Common myeloid progenitor, CD34-positive (primary cell): ENCODE measurements at regions not wholly inside any gene's neighbourhood (a gene's known extent, or its start where the extent isn't known, plus 50 kb on each side); places are given as distances from the start of the nearest gene placed in this dataset.

Source experiments
- CTCF ChIA-PET: fragments of 350-600 bp; sonication (Branson Sonifier 250); formaldehyde crosslinking; loops from one replicate; lab custom pipeline; 2021; ENCODE audit warnings: antibody characterized with exemption; lab: Charles Lee
- POLR2A ChIA-PET: fragments of 350-600 bp; sonication (Branson Sonifier 250); formaldehyde crosslinking; loops from one replicate; lab custom pipeline; 2021; ENCODE audit warnings: antibody characterized with exemption; lab: Charles Lee
- DNase-seq, 3 donors: peaks; one replicate each; pipeline versions ENCODE4 v3.0.0 to v3.0.0-alpha.2; 2013
- H3K27ac ChIP-seq, 2 experiments: 1 replicate in 1 of 2; 2 replicates in 1 of 2; pipeline ENCODE4 v1.7.0; 2013; ENCODE audit warnings: inconsistent platforms in 2 of 2, low read length in 2 of 2, mild to moderate bottlenecking in 2 of 2, low read depth in 1 of 2, moderate library complexity in 1 of 2; ENCODE audit not compliant: severe bottlenecking in 2 of 2, insufficient read depth in 1 of 2, poor library complexity in 1 of 2
- H3K27me3 ChIP-seq, 5 experiments: replicated peaks in 2 of 5; 1 replicate in 3 of 5; 2 replicates in 2 of 5; pipeline versions ENCODE4 v1.6.1 to v1.7.0; 2013; ENCODE audit warnings: low read length in 4 of 5, mild to moderate bottlenecking in 2 of 5, moderate library complexity in 2 of 5, inconsistent platforms in 1 of 5; ENCODE audit not compliant: insufficient read depth in 5 of 5, control insufficient read depth in 4 of 5
- H3K36me3 ChIP-seq, 4 experiments: 1 replicate in 2 of 4; 2 replicates in 2 of 4; pipeline versions ENCODE4 v1.6.1 to v1.7.0; 2013; ENCODE audit warnings: low read length in 3 of 4, control low read depth in 1 of 4, mild to moderate bottlenecking in 1 of 4; ENCODE audit not compliant: control insufficient read depth in 4 of 4, insufficient read depth in 4 of 4
- H3K4me1 ChIP-seq, 4 experiments: 1 replicate in 3 of 4; 2 replicates in 1 of 4; pipeline versions ENCODE4 v1.6.1 to v1.7.1; 2013; ENCODE audit warnings: low read length in 3 of 4, mild to moderate bottlenecking in 3 of 4, control low read depth in 1 of 4, inconsistent platforms in 1 of 4, moderate library complexity in 1 of 4; ENCODE audit not compliant: control insufficient read depth in 4 of 4, insufficient read depth in 4 of 4; ENCODE audit errors: control extremely low read depth in 1 of 4
- H3K4me3 ChIP-seq, 7 experiments: 1 replicate in 4 of 7; 2 replicates in 3 of 7; pipeline versions ENCODE4 v1.5.1 to v1.7.0; 2013; ENCODE audit warnings: mild to moderate bottlenecking in 7 of 7, low read length in 6 of 7, moderate library complexity in 6 of 7, inconsistent platforms in 2 of 7, low read depth in 2 of 7, control low read depth in 1 of 7; ENCODE audit not compliant: insufficient read depth in 4 of 7, control insufficient read depth in 1 of 7; ENCODE audit errors: extremely low read depth in 1 of 7
- H3K9me3 ChIP-seq, 5 experiments: 1 replicate in 4 of 5; 2 replicates in 1 of 5; pipeline versions ENCODE4 v1.6.1 to v1.7.1; 2013; ENCODE audit warnings: low read length in 4 of 5, mild to moderate bottlenecking in 2 of 5, inconsistent platforms in 1 of 5, low read depth in 1 of 5, moderate library complexity in 1 of 5; ENCODE audit not compliant: control insufficient read depth in 4 of 5, insufficient read depth in 2 of 5; ENCODE audit errors: control extremely low read depth in 1 of 5
- WGBS: methylation state at CpG from one replicate; pipeline ENCODE4 v1.1.5; 2013; ENCODE audit not compliant: insufficient coverage; 5-methylcytosine and 5-hydroxymethylcytosine counted together

GRCh38 chr20:48231253-48231930 is 446.1 kb upstream of the SULF2 start:
- WGBS: 87% methylated on average over 3 of the region's 4 CpGs
- Histone ChIP-seq H3K9me3 (peaks cover 0 to 24% (median 9%) of the 10 kb centered on the region in 5 experiments), H3K27me3 (peaks cover 0 to 6% (median 2%) of the 10 kb centered on the region in 5 experiments), H3K36me3 (no peaks in the 10 kb centered on the region), H3K4me3 (no peak overlapping the region), H3K4me1 (no peaks in the 10 kb centered on the region), H3K27ac (no peak overlapping the region)
- POLR2A ChIA-PET: no interaction called here
- DNase-seq: no peak
- CTCF ChIA-PET: no interaction called here

GRCh38 chr20:48230216-48230615 is 444.9 kb upstream of the SULF2 start:
- Histone ChIP-seq H3K27ac (no peak overlapping the region), H3K4me3 (no peak overlapping the region), H3K9me3 (peaks cover 0 to 22% (median 9%) of the 10 kb centered on the region in 5 experiments), H3K4me1 (no peaks in the 10 kb centered on the region), H3K27me3 (peaks cover 0 to 4% (median 2%) of the 10 kb centered on the region in 5 experiments), H3K36me3 (no peaks in the 10 kb centered on the region)
- WGBS: 81% methylated on average over 3 of the region's 5 CpGs
- DNase-seq: no peak
- CTCF ChIA-PET: no interaction called here
- POLR2A ChIA-PET: no interaction called here

GRCh38 chr20:48227381-48227780 is 442.1 kb upstream of the SULF2 start:
- 81% methylated on average over 4 of the region's 5 CpGs for WGBS
- Histone ChIP-seq H3K4me3 (no peak overlapping the region), H3K36me3 (no peaks in the 10 kb centered on the region)

GRCh38 chr20:48226642-48227041 is 441.4 kb upstream of the SULF2 start:
- no peak overlapping the region for H3K27ac ChIP-seq
- peaks cover 0 to 5% (median 2%) of the 10 kb centered on the region in 5 experiments for H3K27me3 ChIP-seq
- 100% methylated on average over 5 of the region's 5 CpGs for WGBS
- POLR2A ChIA-PET: no interaction called here
- no peaks in the 10 kb centered on the region for H3K36me3 ChIP-seq
- peaks cover 0 to 14% (median 6%) of the 10 kb centered on the region in 5 experiments for H3K9me3 ChIP-seq
- no peak overlapping the region for H3K4me3 ChIP-seq
- CTCF ChIA-PET: no interaction called here
- no peak for DNase-seq
- no peaks in the 10 kb centered on the region for H3K4me1 ChIP-seq

More at GRCh38 chr20:48227381-48227780, 442.1 kb upstream of the SULF2 start:
- Histone ChIP-seq H3K9me3 (peaks cover 0 to 16% (median 8%) of the 10 kb centered on the region in 5 experiments), H3K4me1 (no peaks in the 10 kb centered on the region), H3K27me3 (peaks cover 0 to 6% (median 2%) of the 10 kb centered on the region in 5 experiments), H3K27ac (no peak overlapping the region)
- POLR2A ChIA-PET: no interaction called here
- CTCF ChIA-PET: no interaction called here
- DNase-seq: no peak

GRCh38 chr20:48224533-48225050 is 439.3 kb upstream of the SULF2 start:
- no peaks in the 10 kb centered on the region for H3K36me3 ChIP-seq
- H3K27me3 ChIP-seq: peaks cover 0 to 9% (median 2%) of the 10 kb centered on the region in 5 experiments
- CTCF ChIA-PET: no interaction called here

GRCh38 chr20:48223715-48224114 is 438.4 kb upstream of the SULF2 start:
- Histone ChIP-seq H3K4me1 (no peaks in the 10 kb centered on the region), H3K36me3 (no peaks in the 10 kb centered on the region), H3K9me3 (no peaks in the 10 kb centered on the region), H3K4me3 (no peak overlapping the region), H3K27me3 (peaks cover 0 to 9% (median under 1%) of the 10 kb centered on the region in 5 experiments), H3K27ac (no peak overlapping the region)
- CTCF ChIA-PET: no interaction called here
- 97% methylated on average over 13 of the region's 14 CpGs for WGBS
- POLR2A ChIA-PET: no interaction called here
- no peak for DNase-seq

More at GRCh38 chr20:48224533-48225050, 439.3 kb upstream of the SULF2 start:
- Histone ChIP-seq H3K4me3 (no peak overlapping the region), H3K9me3 (no peaks in the 10 kb centered on the region), H3K27ac (no peak overlapping the region), H3K4me1 (no peaks in the 10 kb centered on the region)
- 87% methylated on average over 3 of the region's 6 CpGs for WGBS
- no peak for DNase-seq
- POLR2A ChIA-PET: no interaction called here

GRCh38 chr20:48222595-48223180 is 437.4 kb upstream of the SULF2 start:
- no peak for DNase-seq
- 93% methylated on average over 7 of the region's 8 CpGs for WGBS
- Histone ChIP-seq H3K4me1 (no peaks in the 10 kb centered on the region), H3K27ac (no peak overlapping the region), H3K36me3 (no peaks in the 10 kb centered on the region), H3K9me3 (no peaks in the 10 kb centered on the region), H3K27me3 (peaks cover 0 to 9% (median 0%) of the 10 kb centered on the region in 5 experiments), H3K4me3 (no peak overlapping the region)
- ChIA-PET CTCF (no interaction called here), POLR2A (no interaction called here)
